GM19035 (cell line): ENCODE measurements at regions not wholly inside any gene's neighbourhood (a gene's known extent, or its start where the extent isn't known, plus 50 kb on each side); places are given as distances from the start of the nearest gene placed in this dataset.
"Not testable (repeated sequence)": the region's sequence is repeated elsewhere in the genome, so short reads cannot be mapped to it uniquely, and the experiment has no call there.

Experiments
- ATAC-seq: cut with Tn5 transposase; IDR thresholded peaks from one replicate; pipeline ENCODE4 v1.9.1; 2021; ENCODE audit not compliant: unreplicated experiment

- no peak for ATAC-seq
Measured at GRCh38 chr3:118245312-118245711, 789.3 kb downstream of the IGSF11 start.

- ATAC-seq: not testable (repeated sequence)
Measured at GRCh38 chr3:118258850-118259249, 775.8 kb downstream of the IGSF11 start.

- ATAC-seq: no peak
Measured at GRCh38 chr3:118262800-118263402, 771.7 kb downstream of the IGSF11 start.

GRCh38 chr3:118267588-118267987 lies 767.1 kb downstream of the IGSF11 start:
- ATAC-seq: no peak

GRCh38 chr3:118269537-118270125 lies 765.0 kb downstream of the IGSF11 start:
- ATAC-seq: no peak

GRCh38 chr3:118272991-118273390 lies 761.7 kb downstream of the IGSF11 start:
- ATAC-seq: no peak

- ATAC-seq: no peak
Measured at GRCh38 chr3:118277814-118278213, 756.8 kb downstream of the IGSF11 start.

GRCh38 chr3:118292841-118293240 lies 741.8 kb downstream of the IGSF11 start:
- ATAC-seq: no peak

GRCh38 chr3:118298133-118298532 lies 736.5 kb downstream of the IGSF11 start:
- no peak for ATAC-seq

- no peak for ATAC-seq
Measured at GRCh38 chr3:118304557-118304956, 730.1 kb downstream of the IGSF11 start.

- no peak for ATAC-seq
Measured at GRCh38 chr3:118332699-118333098, 701.9 kb downstream of the IGSF11 start.

- ATAC-seq: no peak
Measured at GRCh38 chr3:118337649-118338048, 697.0 kb downstream of the IGSF11 start.

GRCh38 chr3:118347396-118348168 lies 687.1 kb downstream of the IGSF11 start:
- ATAC-seq: no peak

- ATAC-seq: no peak
Measured at GRCh38 chr3:118348169-118348557, 686.5 kb downstream of the IGSF11 start.

GRCh38 chr3:118354556-118354955 lies 680.1 kb downstream of the IGSF11 start:
- ATAC-seq: no peak

GRCh38 chr3:118369892-118370491 lies 664.7 kb downstream of the IGSF11 start:
- ATAC-seq: no peak

- no peak for ATAC-seq
Measured at GRCh38 chr3:118380576-118380975, 654.1 kb downstream of the IGSF11 start.

- ATAC-seq: no peak
Measured at GRCh38 chr3:118396491-118396890, 638.2 kb downstream of the IGSF11 start.

- ATAC-seq: no peak
Measured at GRCh38 chr3:118400086-118400485, 634.6 kb downstream of the IGSF11 start.

- no peak for ATAC-seq
Measured at GRCh38 chr3:118400886-118401285, 633.8 kb downstream of the IGSF11 start.

- no peak for ATAC-seq
Measured at GRCh38 chr3:118401887-118402286, 632.8 kb downstream of the IGSF11 start.

GRCh38 chr3:118402971-118403370 lies 631.7 kb downstream of the IGSF11 start:
- ATAC-seq: no peak
